Stimulated activated CD4-positive, alpha-beta T cell treated with anti-CD3 and anti-CD28 coated beads, Interleukin-12 subunit alpha, Interleukin-12 subunit beta, amount 100 ng/mL, for 4 hours (primary cell): ENCODE measurements at regions not wholly inside any gene's neighbourhood (a gene's known extent, or its start where the extent isn't known, plus 50 kb on each side); places are given as distances from the start of the nearest gene placed in this dataset.

Source experiments
- DNase-seq: peaks from one replicate; pipeline ENCODE4 v3.0.0-alpha.2; 2020

- no peak for DNase-seq
Measured at GRCh38 chr19:13600802-13601201, 94.5 kb upstream of the CACNA1A start.

- no peak for DNase-seq
Measured at GRCh38 chr19:13600091-13600490, 93.8 kb upstream of the CACNA1A start.

GRCh38 chr19:13599681-13600080 lies 93.4 kb upstream of the CACNA1A start:
- no peak for DNase-seq

- DNase-seq = no peak
Measured at GRCh38 chr19:13598098-13598497, 91.8 kb upstream of the CACNA1A start.

GRCh38 chr19:13597640-13598039 lies 91.4 kb upstream of the CACNA1A start:
- peak; percentile 23 for DNase-seq

- DNase-seq = peak; percentile 81
Measured at GRCh38 chr19:13588957-13589833, 82.9 kb upstream of the CACNA1A start.

- DNase-seq = no peak
Measured at GRCh38 chr19:13585512-13585911, 79.2 kb upstream of the CACNA1A start.

- DNase-seq = no peak
Measured at GRCh38 chr19:13583753-13584152, 77.5 kb upstream of the CACNA1A start.

- no peak for DNase-seq
Measured at GRCh38 chr19:13583114-13583513, 76.8 kb upstream of the CACNA1A start.

GRCh38 chr19:13581576-13581975 lies 75.3 kb upstream of the CACNA1A start:
- DNase-seq = no peak

GRCh38 chr19:13579388-13580060 lies 73.2 kb upstream of the CACNA1A start:
- DNase-seq = no peak

GRCh38 chr19:13576726-13577125 lies 70.4 kb upstream of the CACNA1A start:
- DNase-seq = no peak

GRCh38 chr19:13574933-13575332 lies 68.7 kb upstream of the CACNA1A start:
- DNase-seq = no peak

- no peak for DNase-seq
Measured at GRCh38 chr19:13573056-13573667, 66.9 kb upstream of the CACNA1A start.

- DNase-seq = no peak
Measured at GRCh38 chr19:13561461-13561860, 55.2 kb upstream of the CACNA1A start.

GRCh38 chr19:13557756-13558398 lies 51.6 kb upstream of the CACNA1A start:
- DNase-seq = no peak

GRCh38 chr19:13556552-13556951 lies 50.3 kb upstream of the CACNA1A start:
- no peak for DNase-seq
